Adrenal gland (tissue), 5 donors: ENCODE measurements at regions not wholly inside any gene's neighbourhood (a gene's known extent, or its start where the extent isn't known, plus 50 kb on each side); places are given as distances from the start of the nearest gene placed in this dataset.

Experiments
- CTCF ChIP-seq, 6 experiments: fragments of 450-650 bp in 4 of 6; fragments of 200-600 bp in 2 of 6; sonication (generic) in 1 of 6; IDR thresholded peaks; 1 replicate in 5 of 6; 2 replicates in 1 of 6; pipeline versions ENCODE4 v1.5.1 to v1.8.0; 2016 to 2021; ENCODE audit warnings: antibody characterized with exemption in 6 of 6, mild to moderate bottlenecking in 2 of 6, moderate library complexity in 1 of 6
- POLR2A ChIP-seq, 2 donors: fragments of 450-650 bp; IDR thresholded peaks; one replicate each; pipeline ENCODE4 v1.6.1; 2017; ENCODE audit warnings: antibody characterized with exemption in 2 of 2, mild to moderate bottlenecking in 2 of 2, moderate library complexity in 1 of 2
- donor health status: DM: no; HTN: no; CAD: no.

DNA sequence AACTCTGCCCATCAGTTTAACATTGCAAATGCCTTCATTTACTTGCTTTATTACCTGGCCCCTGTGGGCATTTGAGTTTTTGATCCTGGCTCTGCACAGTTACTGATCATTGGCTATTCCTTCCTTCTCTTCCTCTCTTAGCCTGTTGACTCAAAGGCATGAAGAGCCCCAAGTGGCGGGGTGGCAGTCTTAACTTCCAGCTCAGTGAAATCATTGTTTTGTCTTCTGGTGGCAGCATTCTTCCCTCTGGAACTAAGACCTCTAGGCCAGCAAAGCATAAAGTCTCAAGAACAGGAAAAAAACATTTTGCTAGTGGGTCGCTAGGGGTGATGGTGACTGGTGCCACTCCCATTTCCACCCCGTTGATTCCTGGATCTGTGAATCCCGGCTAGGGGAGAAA, 52.3 kb upstream of the MRTFB start:
- TF ChIP-seq CTCF (IDR thresholded peaks at IDR 0.05) (no peak), POLR2A (IDR thresholded peaks at IDR 0.05) (no peak)
